SK-N-SH (cell line): ENCODE measurements at regions not wholly inside any gene's neighbourhood (a gene's known extent, or its start where the extent isn't known, plus 50 kb on each side); places are given as distances from the start of the nearest gene placed in this dataset.

ENCODE experiments used
- CTCF ChIA-PET: fragments of 300-600, 350-600 bp; formaldehyde crosslinking; extraction: SDS; loops from one replicate; lab custom pipeline; 2021; lab: Yijun Ruan, JAX
- POLR2A ChIA-PET: fragments of 350-600 bp; sonication (Branson Sonifier 250); formaldehyde crosslinking; extraction: SDS; loops from one replicate; lab custom pipeline; 2020; ENCODE audit warnings: antibody characterized with exemption, inconsistent platforms; lab: Yijun Ruan, JAX
- DNase-seq: peaks from one replicate; pipeline ENCODE4 v3.0.0; 2012
- H2AFZ ChIP-seq: fragments of 200-600 bp; sonication (generic); 2 replicates; pipeline ENCODE4 v1.8.1; 2016; ENCODE audit warnings: antibody characterized with exemption, mild to moderate bottlenecking, low read depth
- H3F3A ChIP-seq: fragments of 200-600 bp; sonication (generic); replicated peaks from 2 replicates; pipeline ENCODE3; 2016; ENCODE audit warnings: antibody characterized with exemption, mild to moderate bottlenecking; ENCODE audit not compliant: insufficient read depth
- H3K27ac ChIP-seq, 2 experiments: fragments of 200-500 bp in 1 of 2; fragments of 200-600 bp in 1 of 2; sonication (Bioruptor generic) in 1 of 2; sonication (generic), shearing (Covaris generic) in 1 of 2; 2 replicates each; pipeline versions ENCODE4 v1.5.1 to v1.6.1; 2014 to 2016; ENCODE audit warnings: low read depth in 2 of 2, inconsistent platforms in 1 of 2, low read length in 1 of 2, mild to moderate bottlenecking in 1 of 2, mixed read lengths in 1 of 2
- H3K27me3 ChIP-seq: fragments of 200-600 bp; sonication (generic), shearing (Covaris generic); 2 replicates; pipeline ENCODE4 v1.6.1; 2016; ENCODE audit warnings: mixed run types; ENCODE audit not compliant: insufficient read depth
- H3K36me3 ChIP-seq, 2 experiments: fragments of 200-500 bp in 1 of 2; fragments of 200-600 bp in 1 of 2; sonication (Bioruptor generic) in 1 of 2; sonication (generic) in 1 of 2; replicated peaks in 1 of 2; 2 replicates each; pipeline versions ENCODE3 to v1.5.1; 2014 to 2016; ENCODE audit warnings: low read length in 1 of 2, mild to moderate bottlenecking in 1 of 2; ENCODE audit not compliant: insufficient read depth in 2 of 2, control insufficient read depth in 1 of 2
- H3K4me1 ChIP-seq, 2 experiments: fragments of 200-500 bp in 1 of 2; fragments of 200-600 bp in 1 of 2; sonication (Bioruptor generic) in 1 of 2; sonication (generic), shearing (Covaris generic) in 1 of 2; 2 replicates each; pipeline versions ENCODE4 v1.5.1 to v1.6.1; 2014 to 2016; ENCODE audit warnings: low read depth in 1 of 2, low read length in 1 of 2, mixed run types in 1 of 2; ENCODE audit not compliant: insufficient read depth in 2 of 2, control insufficient read depth in 1 of 2
- H3K4me2 ChIP-seq: fragments of 200-600 bp; sonication (generic), shearing (Covaris generic); 2 replicates; pipeline ENCODE4 v1.6.1; 2017; ENCODE audit warnings: mixed run types
- H3K4me3 ChIP-seq, 2 experiments: fragments of 200-500 bp in 1 of 2; fragments of 200-600 bp in 1 of 2; sonication (Bioruptor generic) in 1 of 2; sonication (generic), shearing (Covaris generic) in 1 of 2; 2 replicates each; pipeline versions ENCODE4 v1.5.1 to v1.8.1; 2014 to 2016; ENCODE audit warnings: low read depth in 2 of 2, inconsistent platforms in 1 of 2, low read length in 1 of 2, mild to moderate bottlenecking in 1 of 2, mixed read lengths in 1 of 2, moderate library complexity in 1 of 2
- H3K79me2 ChIP-seq: fragments of 200-600 bp; sonication (generic); 2 replicates; pipeline ENCODE4 v1.8.1; 2017; ENCODE audit warnings: mild to moderate bottlenecking; ENCODE audit not compliant: insufficient read depth
- H3K9ac ChIP-seq: fragments of 200-600 bp; sonication (generic); 2 replicates; pipeline ENCODE4 v1.6.1; 2017; ENCODE audit warnings: mixed run types
- H3K9me2 ChIP-seq: fragments of 200-600 bp; sonication (generic); 2 replicates; pipeline ENCODE4 v1.6.1; 2017; ENCODE audit warnings: mixed run types
- H3K9me3 ChIP-seq: fragments of 200-600 bp; sonication (generic); 2 replicates; pipeline ENCODE4 v1.6.1; 2017; ENCODE audit warnings: mixed run types, mild to moderate bottlenecking, moderate library complexity
- H4K20me1 ChIP-seq: fragments of 200-600 bp; sonication (generic); 2 replicates; pipeline ENCODE4 v1.6.1; 2017; ENCODE audit warnings: mild to moderate bottlenecking, mixed run types; ENCODE audit not compliant: insufficient read depth
- CHD2 ChIP-seq: fragments of 150-350 bp; IDR thresholded peaks from 2 replicates; pipeline ENCODE4 v1.6.1; 2018; ENCODE audit warnings: low read length; ENCODE audit not compliant: partially characterized antibody
- CTCF ChIP-seq: fragments of 200-600 bp; sonication (generic); IDR thresholded peaks from 2 replicates; pipeline ENCODE4 v1.6.1; 2017; ENCODE audit warnings: antibody characterized with exemption, mild to moderate bottlenecking, moderate library complexity
- ELF1 ChIP-seq: IDR thresholded peaks from 2 replicates; pipeline ENCODE4 v1.4.0; 2012
- EP300 ChIP-seq, 2 experiments: IDR thresholded peaks; 2 replicates each; pipeline versions ENCODE4 v1.4.0 to v1.6.1; 2012; ENCODE audit warnings: borderline replicate concordance in 1 of 2, low read depth in 1 of 2, low read length in 1 of 2
- EZH2phosphoT487 ChIP-seq: fragments of 200-600 bp; sonication (generic); IDR thresholded peaks from 2 replicates; pipeline ENCODE4 v1.6.1; 2017; ENCODE audit warnings: low read depth, mixed run types, mild to moderate bottlenecking, antibody characterized with exemption, moderate library complexity, borderline replicate concordance
- FOXJ3 ChIP-seq: sonication (generic); formaldehyde crosslinking; IDR thresholded peaks from 2 replicates; pipeline ENCODE4 v1.5.1; 2020; ENCODE audit warnings: mild to moderate bottlenecking, missing genetic modification reagents
- GABPA ChIP-seq: IDR thresholded peaks from 2 replicates; pipeline ENCODE4 v1.4.0; 2012; ENCODE audit warnings: low read depth, mild to moderate bottlenecking
- IRF3 ChIP-seq: fragments of 150-350 bp; IDR thresholded peaks from 2 replicates; pipeline ENCODE4 v1.6.1; 2016; ENCODE audit warnings: mild to moderate bottlenecking, low read depth, low read length
- JUND ChIP-seq: IDR thresholded peaks from 2 replicates; pipeline ENCODE4 v1.4.0; 2012
- MAX ChIP-seq: IDR thresholded peaks from 2 replicates; pipeline ENCODE4 v1.4.0; 2012; ENCODE audit warnings: low read depth
- MEF2A ChIP-seq: IDR thresholded peaks from 2 replicates; pipeline ENCODE4 v1.4.0; 2012; ENCODE audit warnings: low read depth, borderline replicate concordance
- MXI1 ChIP-seq: IDR thresholded peaks from 2 replicates; pipeline ENCODE4 v1.6.1; 2012; ENCODE audit warnings: mild to moderate bottlenecking, low read depth, low read length, improper control_type of control experiment
- RXRA ChIP-seq: IDR thresholded peaks from 2 replicates; pipeline ENCODE4 v1.4.0; 2012; ENCODE audit warnings: low read depth, mild to moderate bottlenecking, borderline replicate concordance
- TEAD4 ChIP-seq: IDR thresholded peaks from 2 replicates; pipeline ENCODE4 v1.4.0; 2012; ENCODE audit warnings: mild to moderate bottlenecking, borderline replicate concordance; ENCODE audit not compliant: insufficient read depth
- USF2 ChIP-seq: fragments of 150-350 bp; IDR thresholded peaks from 2 replicates; pipeline ENCODE4 v1.6.1; 2017; ENCODE audit warnings: antibody characterized with exemption, low read length, low read depth, borderline replicate concordance
- YY1 ChIP-seq: IDR thresholded peaks from 2 replicates; pipeline ENCODE4 v1.4.0; 2012; ENCODE audit warnings: low read depth, mild to moderate bottlenecking
- WGBS: methylation state at CpG from one replicate; pipeline ENCODE4 v1.1.6; 2017; ENCODE audit warnings: low lambda C conversion rate; 5-methylcytosine and 5-hydroxymethylcytosine counted together

GRCh38 chr17:54425671-54426070, 475.0 kb upstream of the TOM1L1 start:
- Histone ChIP-seq H3F3A (no peaks in the 10 kb centered on the region), H3K27me3 (no peaks in the 10 kb centered on the region), H3K4me3 (no peak overlapping the region), H3K27ac (no peak overlapping the region), H3K36me3 (no peaks in the 10 kb centered on the region), H2AFZ (no peak overlapping the region), H3K9me2 (no peaks in the 10 kb centered on the region), H3K9me3 (0 out of 2 replicates have a peak, but pooled peaks cover 6% of the 10 kb centered on the region), H4K20me1 (no peaks in the 10 kb centered on the region), H3K9ac (no peak overlapping the region), H3K4me1 (no peaks in the 10 kb centered on the region), H3K4me2 (no peak overlapping the region), H3K79me2 (no peaks in the 10 kb centered on the region)
- no peak for DNase-seq
- TF ChIP-seq CHD2 (no peak), GABPA (no peak), MEF2A (no peak), CTCF (no peak), RXRA (no peak), JUND (no peak), MAX (no peak), EP300 (IDR thresholded peaks at IDR 0.05; ENCODE audit: borderline replicate concordance in 1 of 2, low read depth in 1 of 2, low read length in 1 of 2) (no peak), EZH2phosphoT487 (no peak), MXI1 (no peak), IRF3 (no peak), FOXJ3 (no peak), YY1 (no peak), ELF1 (no peak), USF2 (no peak), TEAD4 (no peak)
- ChIA-PET CTCF (interaction anchor here (0.6 to 3.4 kb wide), 15 partner anchors 8 to 1379 kb away, joined by 3 to 31 read pairs (median 3); no protein-coding TSS in a partner anchor), POLR2A (no interaction called here)
- 18% methylated on average over 3 of the region's 3 CpGs for WGBS
